H1 (cell line): ENCODE measurements at regions not wholly inside any gene's neighbourhood (a gene's known extent, or its start where the extent isn't known, plus 50 kb on each side); places are given as distances from the start of the nearest gene placed in this dataset.

Experiments
- CTCF ChIA-PET: fragments of 300-600 bp; sonication (Branson Sonifier 250); formaldehyde crosslinking; loops from one replicate; lab custom pipeline; 2021; ENCODE audit not compliant: partially characterized antibody; lab: Charles Lee
- POLR2A ChIA-PET: fragments of 300-600 bp; sonication (Branson Sonifier 250); formaldehyde crosslinking; loops from one replicate; lab custom pipeline; 2021; ENCODE audit warnings: inconsistent platforms; ENCODE audit not compliant: partially characterized antibody; lab: Charles Lee
- DNase-seq, 2 experiments: peaks; one replicate each; pipeline versions ENCODE4 v3.0.0 to v3.0.0-alpha.2; 2010 to 2022; ENCODE audit warnings: low spot score in 2 of 2, low read depth in 1 of 2, mixed read lengths in 1 of 2
- FAIRE-seq: peaks from 2 replicates; lab custom pipeline; 2011; peaks lifted over from hg19 to GRCh38; lab: Jason Lieb, UNC
- H2AFZ ChIP-seq: 2 replicates; pipeline ENCODE4 v1.8.1; 2012; ENCODE audit warnings: low read length, inconsistent platforms
- H2AK5ac ChIP-seq: 2 replicates; pipeline ENCODE4 v1.6.1; 2013; ENCODE audit warnings: low read depth, low read length
- H2BK120ac ChIP-seq: replicated peaks from 2 replicates; pipeline ENCODE3; 2013; ENCODE audit warnings: low read depth, low read length, inconsistent platforms
- H2BK12ac ChIP-seq: 2 replicates; pipeline ENCODE4 v1.6.1; 2013; ENCODE audit warnings: low read depth, low read length
- H2BK15ac ChIP-seq: 2 replicates; pipeline ENCODE4 v1.6.1; 2013; ENCODE audit warnings: low read length
- H2BK20ac ChIP-seq: 2 replicates; pipeline ENCODE4 v1.6.1; 2013; ENCODE audit warnings: low read length
- H2BK5ac ChIP-seq: 2 replicates; pipeline ENCODE4 v1.6.1; 2013; ENCODE audit warnings: low read depth, low read length
- H3K14ac ChIP-seq: 2 replicates; pipeline ENCODE4 v1.6.1; 2013; ENCODE audit warnings: inconsistent platforms; ENCODE audit not compliant: insufficient read length
- H3K18ac ChIP-seq: 2 replicates; pipeline ENCODE4 v1.6.1; 2013; ENCODE audit warnings: low read length; ENCODE audit errors: extremely low read depth
- H3K23ac ChIP-seq: 2 replicates; pipeline ENCODE4 v1.6.1; 2013; ENCODE audit warnings: inconsistent platforms; ENCODE audit not compliant: insufficient read length
- H3K23me2 ChIP-seq: 2 replicates; pipeline ENCODE4 v1.6.1; 2013; ENCODE audit warnings: low read depth, low read length
- H3K27ac ChIP-seq: 2 replicates; pipeline ENCODE4 v1.6.1; 2011; ENCODE audit warnings: low read depth, low read length, inconsistent platforms
- H3K27me3 ChIP-seq, 4 experiments: replicated peaks in 1 of 4; 1 replicate in 1 of 4; 2 replicates in 3 of 4; pipeline versions ENCODE4 v1.6.1 to v1.8.1; 2011 to 2013; ENCODE audit warnings: low read length in 3 of 4, mild to moderate bottlenecking in 3 of 4, inconsistent platforms in 2 of 4, mixed read lengths in 2 of 4, moderate library complexity in 1 of 4; ENCODE audit not compliant: control insufficient read depth in 3 of 4, insufficient read depth in 3 of 4; ENCODE audit errors: extremely low read depth in 1 of 4
- H3K36me3 ChIP-seq, 4 experiments: 2 replicates each; pipeline versions ENCODE4 v1.6.1 to v1.8.1; 2011 to 2013; ENCODE audit warnings: mild to moderate bottlenecking in 4 of 4, low read length in 3 of 4, moderate library complexity in 2 of 4, control low read depth in 1 of 4, inconsistent platforms in 1 of 4; ENCODE audit not compliant: insufficient read depth in 4 of 4, control insufficient read depth in 2 of 4
- H3K4ac ChIP-seq: replicated peaks from 2 replicates; pipeline ENCODE3; 2013; ENCODE audit warnings: low read length, low read depth, mixed read lengths, inconsistent platforms; ENCODE audit not compliant: insufficient read length
- H3K4me1 ChIP-seq, 4 experiments: replicated peaks in 1 of 4; 1 replicate in 1 of 4; 2 replicates in 3 of 4; pipeline versions ENCODE4 v1.6.1 to v1.8.1; 2011 to 2013; ENCODE audit warnings: low read length in 3 of 4, inconsistent platforms in 2 of 4, mixed read lengths in 1 of 4; ENCODE audit not compliant: insufficient read depth in 4 of 4, control insufficient read depth in 3 of 4
- H3K4me2 ChIP-seq, 2 experiments: 2 replicates each; pipeline versions ENCODE4 v1.6.1 to v1.8.1; 2011 to 2013; ENCODE audit warnings: low read depth in 2 of 2, low read length in 2 of 2, control low read depth in 1 of 2, inconsistent platforms in 1 of 2, mild to moderate bottlenecking in 1 of 2; ENCODE audit not compliant: insufficient read depth in 1 of 2
- H3K4me3 ChIP-seq, 4 experiments: fragments of 200-600, 300-600 bp in 1 of 4; sonication (generic), shearing (Covaris generic), sonication (Bioruptor Twin) in 1 of 4; 2 replicates each; pipeline versions ENCODE4 v1.5.1 to v1.8.1; 2011 to 2016; ENCODE audit warnings: low read length in 4 of 4, low read depth in 3 of 4, control low read depth in 2 of 4, inconsistent platforms in 2 of 4, mild to moderate bottlenecking in 2 of 4, mixed read lengths in 1 of 4, moderate library complexity in 1 of 4; ENCODE audit not compliant: insufficient read depth in 2 of 4; ENCODE audit errors: extremely low read depth in 1 of 4
- H3K56ac ChIP-seq: replicated peaks from 2 replicates; pipeline ENCODE3; 2013; ENCODE audit warnings: low read depth, mild to moderate bottlenecking, mixed read lengths, low read length, inconsistent platforms; ENCODE audit not compliant: insufficient read length
- H3K79me1 ChIP-seq: 2 replicates; pipeline ENCODE4 v1.6.1; 2013; ENCODE audit warnings: low read depth, low read length, control low read depth
- H3K79me2 ChIP-seq, 2 experiments: 2 replicates each; pipeline versions ENCODE4 v1.6.1 to v1.8.1; 2012 to 2013; ENCODE audit warnings: low read length in 2 of 2, mild to moderate bottlenecking in 2 of 2, inconsistent platforms in 1 of 2; ENCODE audit not compliant: insufficient read depth in 2 of 2, control insufficient read depth in 1 of 2
- H3K9ac ChIP-seq, 4 experiments: replicated peaks in 1 of 4; 1 replicate in 1 of 4; 2 replicates in 3 of 4; pipeline versions ENCODE4 v1.6.1 to v1.8.1; 2011 to 2013; ENCODE audit warnings: low read depth in 3 of 4, low read length in 3 of 4, control low read depth in 2 of 4, mild to moderate bottlenecking in 2 of 4, moderate library complexity in 2 of 4, inconsistent platforms in 1 of 4; ENCODE audit errors: extremely low read depth in 1 of 4
- H3K9me3 ChIP-seq, 2 experiments: 2 replicates each; pipeline versions ENCODE4 v1.6.1 to v1.8.1; 2012 to 2013; ENCODE audit warnings: mild to moderate bottlenecking in 2 of 2, moderate library complexity in 2 of 2, control low read depth in 1 of 2, inconsistent platforms in 1 of 2, low read depth in 1 of 2, low read length in 1 of 2, mixed read lengths in 1 of 2; ENCODE audit not compliant: insufficient read depth in 2 of 2
- H4K20me1 ChIP-seq, 2 experiments: replicated peaks in 1 of 2; 2 replicates each; pipeline versions ENCODE3 to v1.8.1; 2011 to 2013; ENCODE audit warnings: inconsistent platforms in 2 of 2, low read length in 2 of 2, mild to moderate bottlenecking in 1 of 2; ENCODE audit not compliant: insufficient read depth in 2 of 2, control insufficient read depth in 1 of 2
- H4K5ac ChIP-seq: 2 replicates; pipeline ENCODE4 v1.6.1; 2013; ENCODE audit warnings: low read length, low read depth, mixed read lengths, inconsistent platforms; ENCODE audit not compliant: insufficient read length
- H4K8ac ChIP-seq: 2 replicates; pipeline ENCODE4 v1.8.0; 2013; ENCODE audit warnings: mild to moderate bottlenecking, moderate library complexity, low read length, inconsistent platforms; ENCODE audit not compliant: insufficient read depth; ENCODE audit errors: extremely low read depth
- H4K91ac ChIP-seq: replicated peaks from 2 replicates; pipeline ENCODE3; 2013; ENCODE audit warnings: low read length, mixed read lengths, inconsistent platforms; ENCODE audit not compliant: insufficient read length
- BCL11A ChIP-seq, 2 experiments: IDR thresholded peaks; one replicate each; pipeline ENCODE4 v1.6.1; 2011; ENCODE audit warnings: low read depth in 2 of 2, low read length in 2 of 2, mild to moderate bottlenecking in 2 of 2
- CTBP2 ChIP-seq: IDR thresholded peaks from 2 replicates; pipeline ENCODE4 v1.7.0; 2011; ENCODE audit warnings: borderline replicate concordance, mild to moderate bottlenecking, moderate library complexity, mixed read lengths, low read length; ENCODE audit not compliant: insufficient read depth, insufficient read length
- EGR1 ChIP-seq: IDR thresholded peaks from 2 replicates; pipeline ENCODE4 v1.6.1; 2011; ENCODE audit warnings: low read depth, low read length, borderline replicate concordance
- EP300 ChIP-seq, 2 experiments: IDR thresholded peaks; 1 replicate in 1 of 2; 2 replicates in 1 of 2; pipeline ENCODE4 v1.6.1; 2011 to 2012; ENCODE audit warnings: low read depth in 2 of 2, low read length in 2 of 2, mild to moderate bottlenecking in 2 of 2, borderline replicate concordance in 1 of 2, inconsistent platforms in 1 of 2, moderate library complexity in 1 of 2
- FOSL1 ChIP-seq: IDR thresholded peaks from 2 replicates; pipeline ENCODE4 v1.6.1; 2011; ENCODE audit warnings: mild to moderate bottlenecking, low read depth, low read length, moderate library complexity; ENCODE audit not compliant: insufficient read depth
- GTF2F1 ChIP-seq: IDR thresholded peaks from 2 replicates; pipeline ENCODE4 v1.6.1; 2012; ENCODE audit warnings: low read depth, low read length, improper control_type of control experiment, borderline replicate concordance
- KDM1A ChIP-seq: fragments of 200-600, 300-600 bp; sonication (generic); IDR thresholded peaks from 2 replicates; pipeline ENCODE4 v1.7.1; 2016; ENCODE audit warnings: mild to moderate bottlenecking, low read length, borderline replicate concordance
- KDM5A ChIP-seq: fragments of 200-600 bp; IDR thresholded peaks from 2 replicates; pipeline ENCODE4 v1.7.1; 2012; ENCODE audit warnings: mild to moderate bottlenecking, low read length, inconsistent platforms, mixed read lengths
- POLR2A ChIP-seq, 2 experiments: IDR thresholded peaks; 1 replicate in 1 of 2; 2 replicates in 1 of 2; pipeline ENCODE4 v1.6.1; 2011; ENCODE audit warnings: low read depth in 2 of 2, low read length in 2 of 2, mild to moderate bottlenecking in 2 of 2; ENCODE audit errors: control extremely low read depth in 1 of 2
- SIRT6 ChIP-seq: IDR thresholded peaks from one replicate; pipeline ENCODE4 v1.7.1; 2012; ENCODE audit warnings: low read length, inconsistent platforms
- SP1 ChIP-seq: IDR thresholded peaks from 2 replicates; pipeline ENCODE4 v1.6.1; 2011; ENCODE audit warnings: low read depth, low read length
- WGBS, 2 experiments: shearing (Covaris generic) in 1 of 2; methylation state at CpG; one replicate each; pipeline versions ENCODE4 v1.1.6 to v1.1.7; 2013 to 2015; ENCODE audit warnings: low lambda C conversion rate in 2 of 2, mixed read lengths in 2 of 2, inconsistent platforms in 1 of 2, low coverage in 1 of 2, missing lambda C conversion rate in 1 of 2; ENCODE audit not compliant: insufficient replicate concordance in 2 of 2, insufficient coverage in 1 of 2, insufficient read length in 1 of 2; ENCODE audit errors: extremely low coverage in 1 of 2, missing lambda C conversion rate in 1 of 2; 5-methylcytosine and 5-hydroxymethylcytosine counted together
- TF ChIP-seq, protein P1 (sequence below): IDR thresholded peaks from 2 replicates; pipeline ENCODE4 v1.6.1; 2012; ENCODE audit warnings: inconsistent platforms
- TF ChIP-seq, protein P2 (sequence below): IDR thresholded peaks from 2 replicates; pipeline ENCODE4 v1.6.1; 2012; ENCODE audit warnings: low read length, inconsistent platforms

DNA sequence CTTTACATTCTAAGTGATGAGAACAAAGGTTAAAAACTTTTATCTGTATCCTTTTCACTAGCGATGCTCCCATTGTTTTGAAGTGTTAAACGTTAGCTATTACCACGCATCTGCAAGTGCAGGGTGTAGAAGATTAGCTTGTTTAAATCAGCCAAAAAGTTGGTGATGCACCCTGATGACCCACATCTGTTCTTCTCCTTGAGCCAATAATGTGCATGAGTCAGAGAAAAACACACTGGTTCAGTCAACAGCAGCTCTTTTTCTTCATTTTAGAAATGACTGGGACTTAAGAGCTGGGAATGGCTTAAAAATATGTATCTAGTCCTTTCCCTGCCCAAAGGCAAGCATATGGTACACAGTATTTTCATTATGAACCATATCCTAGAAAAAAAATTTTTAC lies 323.5 kb upstream of the PDE3A start:
- Histone ChIP-seq H3K14ac (no peak overlapping the region), H3K4me1 (peaks cover 0 to 4% (median 0%) of the 10 kb centered on the region in 4 experiments; a peak in 2 of 7 replicates), H3K18ac (no peak overlapping the region), H4K5ac (no peak overlapping the region), H4K91ac (no peak overlapping the region), H4K20me1 (no peaks in the 10 kb centered on the region), H2BK20ac (no peak overlapping the region), H3K79me2 (no peaks in the 10 kb centered on the region), H3K4me2 (no peak overlapping the region), H2BK5ac (no peak overlapping the region), H3K23me2 (no peaks in the 10 kb centered on the region), H2AFZ (no peak overlapping the region; the same call in 1 of the 2 replicates), H3K79me1 (no peaks in the 10 kb centered on the region), H2AK5ac (no peak overlapping the region), H3K27ac (no peak overlapping the region), H2BK15ac (no peak overlapping the region), H3K36me3 (no peaks in the 10 kb centered on the region), H2BK120ac (no peak overlapping the region), H3K27me3 (no peaks in the 10 kb centered on the region), H3K9ac (no peak overlapping the region), H2BK12ac (no peak overlapping the region), H3K56ac (no peak overlapping the region), H3K4ac (no peak overlapping the region), H3K4me3 (no peak overlapping the region), H3K23ac (no peak overlapping the region), H3K9me3 (no peaks in the 10 kb centered on the region), H4K8ac (no peak overlapping the region)
- DNase-seq (no peak), FAIRE-seq (no peak)
- 100% methylated on average over 3 of the region's 3 CpGs; no CpG with 5 or more reads in 1 of the 2 experiments for WGBS, 2 experiments
- CTCF ChIA-PET = interaction anchor here (0.6 to 1.4 kb wide), 3 partner anchors 11 to 279 kb away, joined by 3 to 4 read pairs (median 3); no protein-coding TSS in a partner anchor
- POLR2A ChIA-PET = no interaction called here
- TF ChIP-seq EGR1 (no peak), KDM1A (no peak), GTF2F1 (no peak), POLR2A (IDR thresholded peaks at IDR 0.05; ENCODE audit: control extremely low read depth in 1 of 2, low read depth in 2 of 2, low read length in 2 of 2) (no peak), BCL11A (IDR thresholded peaks at IDR 0.05; ENCODE audit: low read depth in 2 of 2, low read length in 2 of 2) (no peak), CTBP2 (no peak), FOSL1 (no peak), KDM5A (no peak), SP1 (no peak), EP300 (IDR thresholded peaks at IDR 0.05; ENCODE audit: borderline replicate concordance in 1 of 2, low read depth in 2 of 2, low read length in 2 of 2) (no peak), SIRT6 (no peak)
- TF ChIP-seq, protein P1, sequence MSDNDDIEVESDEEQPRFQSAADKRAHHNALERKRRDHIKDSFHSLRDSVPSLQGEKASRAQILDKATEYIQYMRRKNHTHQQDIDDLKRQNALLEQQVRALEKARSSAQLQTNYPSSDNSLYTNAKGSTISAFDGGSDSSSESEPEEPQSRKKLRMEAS = no peak
- TF ChIP-seq, protein P2, sequence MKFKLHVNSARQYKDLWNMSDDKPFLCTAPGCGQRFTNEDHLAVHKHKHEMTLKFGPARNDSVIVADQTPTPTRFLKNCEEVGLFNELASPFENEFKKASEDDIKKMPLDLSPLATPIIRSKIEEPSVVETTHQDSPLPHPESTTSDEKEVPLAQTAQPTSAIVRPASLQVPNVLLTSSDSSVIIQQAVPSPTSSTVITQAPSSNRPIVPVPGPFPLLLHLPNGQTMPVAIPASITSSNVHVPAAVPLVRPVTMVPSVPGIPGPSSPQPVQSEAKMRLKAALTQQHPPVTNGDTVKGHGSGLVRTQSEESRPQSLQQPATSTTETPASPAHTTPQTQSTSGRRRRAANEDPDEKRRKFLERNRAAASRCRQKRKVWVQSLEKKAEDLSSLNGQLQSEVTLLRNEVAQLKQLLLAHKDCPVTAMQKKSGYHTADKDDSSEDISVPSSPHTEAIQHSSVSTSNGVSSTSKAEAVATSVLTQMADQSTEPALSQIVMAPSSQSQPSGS = no peak
